ENCODE measurements at regions not wholly inside any gene's neighbourhood (a gene's known extent, or its start where the extent isn't known, plus 50 kb on each side); places are given as distances from the start of the nearest gene placed in this dataset.
"Not testable (repeated sequence)": the region's sequence is repeated elsewhere in the genome, so short reads cannot be mapped to it uniquely, and the experiment has no call there.

DNA sequence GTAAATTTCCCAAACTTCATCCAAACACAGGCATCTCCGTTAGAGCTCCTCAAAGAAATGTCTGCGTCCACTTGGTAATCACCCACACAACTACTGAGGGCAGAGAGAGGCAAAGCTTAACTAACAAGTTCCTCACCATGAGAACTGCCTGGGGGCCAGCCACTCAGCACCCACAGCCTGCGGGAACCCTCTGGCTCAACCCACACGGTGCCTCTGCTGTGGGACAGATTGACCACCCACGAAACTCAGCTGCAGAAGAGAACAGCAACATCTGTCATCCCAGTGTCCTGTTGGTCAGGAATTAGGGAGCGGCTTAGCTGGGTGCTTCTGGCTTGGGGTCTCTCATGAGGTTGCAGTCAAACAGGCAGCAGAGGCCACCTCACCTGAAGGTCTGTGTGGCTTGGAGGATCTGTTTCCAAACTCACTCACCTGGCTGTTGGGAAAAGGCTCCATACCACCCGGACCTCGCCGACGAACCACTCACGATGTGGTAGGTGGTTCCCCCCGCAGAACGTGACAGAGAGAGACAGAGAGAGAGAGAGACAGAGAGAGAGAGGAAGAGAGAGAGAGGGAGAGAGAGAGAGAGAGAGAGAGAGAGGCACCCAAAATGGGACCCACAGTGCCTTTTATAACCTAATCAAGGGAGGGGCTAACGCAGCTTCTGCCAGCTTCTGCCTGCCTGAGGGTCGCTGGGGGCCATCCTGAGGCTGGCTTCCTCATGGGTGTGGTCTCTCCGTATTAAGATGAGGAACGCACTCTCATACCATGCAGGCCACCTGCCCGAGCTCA, 103.5 kb downstream of the OLFM1 start:
- 77% methylated on average over 18 of the region's 18 CpGs for WGBS

GRCh38 chr9:135192686-135193085, 105.2 kb downstream of the OLFM1 start:
- Histone ChIP-seq H3K27me3 (ENCODE audit: control insufficient read depth in 1 of 2, insufficient read depth in 1 of 2, low read length in 2 of 2) (peaks cover 0 to 42% of the 10 kb centered on the region in 2 experiments), H3K4ac (ENCODE audit: low read depth in 1 of 2, low read length in 2 of 2) (no peak overlapping the region), H3K4me1 (ENCODE audit: control insufficient read depth, insufficient read depth, low read depth, low read length) (no peaks in the 10 kb centered on the region), H4K91ac (ENCODE audit: low read length) (no peak overlapping the region), H3K18ac (ENCODE audit: low read depth in 1 of 2, low read length in 2 of 2) (no peak overlapping the region), H4K8ac (ENCODE audit: low read length) (no peak overlapping the region), H2BK120ac (ENCODE audit: low read depth, low read length) (no peak overlapping the region), H3K36me3 (ENCODE audit: control insufficient read depth in 1 of 2, insufficient read depth in 2 of 2, low read depth in 1 of 2, low read length in 2 of 2) (no peaks in the 10 kb centered on the region), H3K79me1 (replicated peaks; ENCODE audit: low read length, poor library complexity, severe bottlenecking) (no peaks in the 10 kb centered on the region), H3K9ac (ENCODE audit: low read length) (no peak overlapping the region), H3K4me3 (ENCODE audit: insufficient read depth in 1 of 2, low read depth in 1 of 2, low read length in 2 of 2) (no peak overlapping the region), H2BK15ac (ENCODE audit: low read depth, poor library complexity, severe bottlenecking) (no peak overlapping the region), H3K27ac (ENCODE audit: low read length, poor library complexity, severe bottlenecking) (no peak overlapping the region), H2BK5ac (ENCODE audit: low read depth, low read length, poor library complexity, severe bottlenecking) (no peak overlapping the region), H3K23ac (ENCODE audit: low read length in 2 of 2) (no peak overlapping the region), H2BK12ac (ENCODE audit: low read length in 2 of 2) (no peak overlapping the region), H2AK5ac (ENCODE audit: low read length, severe bottlenecking) (no peak overlapping the region), H3K14ac (ENCODE audit: low read length in 2 of 2) (no peak overlapping the region), H2AFZ (ENCODE audit: low read depth, low read length) (no peak overlapping the region), H3K4me2 (ENCODE audit: low read length, poor library complexity, severe bottlenecking) (no peak overlapping the region), H3K9me3 (ENCODE audit: control insufficient read depth, low read length) (no peaks in the 10 kb centered on the region)
- WGBS = 83% methylated on average over 18 of the region's 18 CpGs
- no peak for DNase-seq

More for the DNA sequence above, 103.5 kb downstream of the OLFM1 start:
- Histone ChIP-seq H3K4me3 (ENCODE audit: insufficient read depth in 1 of 2, low read depth in 1 of 2, low read length in 2 of 2) (no peak overlapping the region), H2AFZ (ENCODE audit: low read depth, low read length) (no peak overlapping the region), H3K79me1 (replicated peaks; ENCODE audit: low read length, poor library complexity, severe bottlenecking) (no peaks in the 10 kb centered on the region), H3K23ac (ENCODE audit: low read length in 2 of 2) (no peak overlapping the region), H2BK5ac (ENCODE audit: low read depth, low read length, poor library complexity, severe bottlenecking) (no peak overlapping the region), H3K9me3 (ENCODE audit: control insufficient read depth, low read length) (no peaks in the 10 kb centered on the region), H3K18ac (ENCODE audit: low read depth in 1 of 2, low read length in 2 of 2) (no peak overlapping the region), H3K14ac (ENCODE audit: low read length in 2 of 2) (no peak overlapping the region), H4K91ac (ENCODE audit: low read length) (no peak overlapping the region), H3K36me3 (ENCODE audit: control insufficient read depth in 1 of 2, insufficient read depth in 2 of 2, low read depth in 1 of 2, low read length in 2 of 2) (no peaks in the 10 kb centered on the region), H3K27ac (ENCODE audit: low read length, poor library complexity, severe bottlenecking) (no peak overlapping the region), H2BK15ac (ENCODE audit: low read depth, poor library complexity, severe bottlenecking) (no peak overlapping the region), H2AK5ac (ENCODE audit: low read length, severe bottlenecking) (no peak overlapping the region), H3K4me2 (ENCODE audit: low read length, poor library complexity, severe bottlenecking) (no peak overlapping the region), H3K9ac (ENCODE audit: low read length) (no peak overlapping the region), H3K27me3 (ENCODE audit: control insufficient read depth in 1 of 2, insufficient read depth in 1 of 2, low read length in 2 of 2) (peaks cover 0 to 49% of the 10 kb centered on the region in 2 experiments), H2BK12ac (ENCODE audit: low read length in 2 of 2) (no peak overlapping the region), H3K4me1 (ENCODE audit: control insufficient read depth, insufficient read depth, low read depth, low read length) (no peaks in the 10 kb centered on the region), H2BK120ac (ENCODE audit: low read depth, low read length) (no peak overlapping the region), H4K8ac (ENCODE audit: low read length) (no peak overlapping the region), H3K4ac (ENCODE audit: low read depth in 1 of 2, low read length in 2 of 2) (no peak overlapping the region)
- DNase-seq = no peak

DNA sequence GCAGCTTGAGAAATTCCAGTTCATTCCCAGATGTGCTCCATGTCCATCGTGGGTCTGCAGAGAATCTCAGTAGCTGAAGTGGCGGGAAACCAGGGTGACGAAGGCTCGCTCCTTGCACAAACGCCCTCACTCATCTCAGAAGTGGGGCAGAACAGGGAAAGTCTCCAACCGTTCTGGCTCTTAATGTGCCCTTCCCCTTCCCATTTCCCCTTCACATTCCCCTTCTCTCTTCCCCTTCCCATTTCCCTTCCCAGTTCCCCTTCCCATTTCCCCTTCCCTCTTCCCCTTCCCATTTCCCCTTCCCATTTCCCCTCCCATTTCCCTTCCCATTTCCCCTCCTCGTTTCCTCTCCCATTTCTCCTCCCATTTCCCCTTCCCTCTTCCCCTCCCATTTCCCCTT, 108.5 kb downstream of the OLFM1 start:
- H4K8ac ChIP-seq (ENCODE audit: low read length); H3K36me3 ChIP-seq (ENCODE audit: control insufficient read depth in 1 of 2, insufficient read depth in 2 of 2, low read depth in 1 of 2, low read length in 2 of 2); H3K4me3 ChIP-seq (ENCODE audit: insufficient read depth in 1 of 2, low read depth in 1 of 2, low read length in 2 of 2); H3K23ac ChIP-seq (ENCODE audit: low read length in 2 of 2); H3K4me2 ChIP-seq (ENCODE audit: low read length, poor library complexity, severe bottlenecking); H3K4me1 ChIP-seq (ENCODE audit: control insufficient read depth, insufficient read depth, low read depth, low read length); H2BK12ac ChIP-seq (ENCODE audit: low read length in 2 of 2); H2BK120ac ChIP-seq (ENCODE audit: low read depth, low read length); H2AFZ ChIP-seq (ENCODE audit: low read depth, low read length); H3K14ac ChIP-seq (ENCODE audit: low read length in 2 of 2); H2BK15ac ChIP-seq (ENCODE audit: low read depth, poor library complexity, severe bottlenecking); H4K91ac ChIP-seq (ENCODE audit: low read length); H3K18ac ChIP-seq (ENCODE audit: low read depth in 1 of 2, low read length in 2 of 2); H3K9ac ChIP-seq (ENCODE audit: low read length); H3K4ac ChIP-seq (ENCODE audit: low read depth in 1 of 2, low read length in 2 of 2); DNase-seq; H3K27ac ChIP-seq (ENCODE audit: low read length, poor library complexity, severe bottlenecking); H3K9me3 ChIP-seq (ENCODE audit: control insufficient read depth, low read length); H3K79me1 ChIP-seq (replicated peaks; ENCODE audit: low read length, poor library complexity, severe bottlenecking); H2BK5ac ChIP-seq (ENCODE audit: low read depth, low read length, poor library complexity, severe bottlenecking); H2AK5ac ChIP-seq (ENCODE audit: low read length, severe bottlenecking): not testable (repeated sequence)
- peaks cover 0 to 44% of the 10 kb centered on the region in 2 experiments for H3K27me3 ChIP-seq (ENCODE audit: control insufficient read depth in 1 of 2, insufficient read depth in 1 of 2, low read length in 2 of 2)
- WGBS = 82% methylated on average over 7 of the region's 7 CpGs

- no peak overlapping the region for H2BK12ac ChIP-seq (ENCODE audit: low read length in 2 of 2)
- no peak overlapping the region for H3K4me2 ChIP-seq (ENCODE audit: low read length, poor library complexity, severe bottlenecking)
- no peak for DNase-seq
- H3K27me3 ChIP-seq (ENCODE audit: control insufficient read depth in 1 of 2, insufficient read depth in 1 of 2, low read length in 2 of 2) = peaks cover 0 to 42% of the 10 kb centered on the region in 2 experiments
- no peaks in the 10 kb centered on the region for H3K36me3 ChIP-seq (ENCODE audit: control insufficient read depth in 1 of 2, insufficient read depth in 2 of 2, low read depth in 1 of 2, low read length in 2 of 2)
- H3K9me3 ChIP-seq (ENCODE audit: control insufficient read depth, low read length) = no peaks in the 10 kb centered on the region
- no peak overlapping the region for H3K23ac ChIP-seq (ENCODE audit: low read length in 2 of 2)
- H2BK120ac ChIP-seq (ENCODE audit: low read depth, low read length) = no peak overlapping the region
- H3K4ac ChIP-seq (ENCODE audit: low read depth in 1 of 2, low read length in 2 of 2) = no peak overlapping the region
- 72% methylated on average over 1 of the region's 1 CpG for WGBS
- no peak overlapping the region for H3K9ac ChIP-seq (ENCODE audit: low read length)
- H2BK5ac ChIP-seq (ENCODE audit: low read depth, low read length, poor library complexity, severe bottlenecking) = no peak overlapping the region
- no peak overlapping the region for H2AK5ac ChIP-seq (ENCODE audit: low read length, severe bottlenecking)
- H3K4me1 ChIP-seq (ENCODE audit: control insufficient read depth, insufficient read depth, low read depth, low read length) = no peaks in the 10 kb centered on the region
- H3K27ac ChIP-seq (ENCODE audit: low read length, poor library complexity, severe bottlenecking) = no peak overlapping the region
- H2AFZ ChIP-seq (ENCODE audit: low read depth, low read length) = no peak overlapping the region
- H3K18ac ChIP-seq (ENCODE audit: low read depth in 1 of 2, low read length in 2 of 2) = no peak overlapping the region
- no peak overlapping the region for H3K14ac ChIP-seq (ENCODE audit: low read length in 2 of 2)
- no peak overlapping the region for H3K4me3 ChIP-seq (ENCODE audit: insufficient read depth in 1 of 2, low read depth in 1 of 2, low read length in 2 of 2)
- no peak overlapping the region for H4K8ac ChIP-seq (ENCODE audit: low read length)
- no peaks in the 10 kb centered on the region for H3K79me1 ChIP-seq (replicated peaks; ENCODE audit: low read length, poor library complexity, severe bottlenecking)
- no peak overlapping the region for H2BK15ac ChIP-seq (ENCODE audit: low read depth, poor library complexity, severe bottlenecking)
- no peak overlapping the region for H4K91ac ChIP-seq (ENCODE audit: low read length)
These were observed 109.0 kb downstream of the OLFM1 start for GRCh38 chr9:135196474-135196873.

All from mesenchymal stem cell (in vitro differentiated cells and primary cell).